Prostate gland (tissue), 2 donors: ENCODE measurements at regions not wholly inside any gene's neighbourhood (a gene's known extent, or its start where the extent isn't known, plus 50 kb on each side); places are given as distances from the start of the nearest gene placed in this dataset.

Experiments used
- DNase-seq: peaks from one replicate; pipeline ENCODE4 v3.0.0-alpha.2; 2019; ENCODE audit warnings: low spot score
- H3K27ac ChIP-seq, 2 donors: fragments of 200-600 bp; sonication (generic); 2 replicates each; pipeline ENCODE4 v1.5.1; 2017 to 2019
- H3K27me3 ChIP-seq: fragments of 200-600 bp; sonication (generic); replicated peaks from 2 replicates; pipeline ENCODE4 v1.5.1; 2019; ENCODE audit not compliant: insufficient read depth
- H3K36me3 ChIP-seq, 2 donors: fragments of 200-600 bp; sonication (generic); 1 replicate in 1 of 2; 2 replicates in 1 of 2; pipeline versions ENCODE4 v1.5.1 to v1.8.1; 2017 to 2019
- H3K4me1 ChIP-seq: fragments of 200-600 bp; sonication (generic); replicated peaks from 2 replicates; pipeline ENCODE4 v1.5.1; 2019
- H3K4me3 ChIP-seq, 2 donors: fragments of 200-600 bp; sonication (generic); 2 replicates each; pipeline ENCODE4 v1.5.1; 2017 to 2019
- H3K9me3 ChIP-seq: fragments of 200-600 bp; sonication (generic); 2 replicates; pipeline ENCODE4 v1.5.1; 2017
- POLR2A ChIP-seq: fragments of 450-650 bp; IDR thresholded peaks from one replicate; pipeline ENCODE4 v1.6.1; 2016; ENCODE audit warnings: antibody characterized with exemption, mild to moderate bottlenecking
- POLR2AphosphoS5 ChIP-seq: sonication (generic); formaldehyde crosslinking; IDR thresholded peaks from one replicate; pipeline ENCODE4 v1.6.1; 2017; ENCODE audit warnings: antibody characterized with exemption
- WGBS: methylation state at CpG from one replicate; pipeline ENCODE4 v1.1.5; 2018; 5-methylcytosine and 5-hydroxymethylcytosine counted together
- intact Hi-C: fragments of 100-400 bp; cut with DNase I; formaldehyde crosslinking; loops from one replicate; pipeline ENCODE4 v1.14.2; 2022
- TF ChIP-seq, protein P1 (sequence below), 4 experiments: fragments of 200-600 bp in 2 of 4; fragments of 450-650 bp in 2 of 4; sonication (generic) in 2 of 4; IDR thresholded peaks; 1 replicate in 3 of 4; 2 replicates in 1 of 4; pipeline ENCODE4 v1.5.1; 2016 to 2019; ENCODE audit warnings: antibody characterized with exemption in 4 of 4, mild to moderate bottlenecking in 2 of 4, moderate library complexity in 2 of 4

DNA sequence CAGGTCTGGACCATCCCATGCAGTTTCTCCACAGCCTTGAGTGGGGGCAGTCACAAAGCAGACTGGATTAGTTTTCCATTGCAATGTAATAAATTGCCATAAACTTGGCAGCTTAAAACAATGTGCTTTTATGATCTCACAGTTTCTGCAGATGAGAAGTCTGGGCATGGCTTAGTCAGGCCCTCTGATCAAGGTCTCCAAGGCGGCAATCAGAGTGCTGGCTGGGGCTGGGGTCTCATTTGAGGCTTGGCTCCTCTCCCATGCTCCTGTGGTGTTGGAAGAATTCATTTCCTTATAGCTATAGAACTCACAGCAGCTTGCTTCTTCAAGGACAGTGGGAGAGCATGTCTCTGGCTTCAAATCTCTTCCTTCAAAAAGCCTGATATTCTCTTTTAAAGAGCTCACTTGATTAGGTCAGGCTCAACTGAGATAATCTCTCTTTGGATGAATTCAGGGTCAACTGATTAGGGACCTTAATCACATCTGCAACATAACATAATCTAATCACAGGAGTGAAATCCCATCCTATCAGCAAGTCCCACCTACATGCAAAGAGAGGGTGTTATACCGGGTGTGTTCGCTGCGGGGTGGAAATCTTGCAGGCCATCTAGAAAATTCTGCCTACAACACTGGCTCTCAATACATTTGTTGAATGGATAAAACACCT is 77.4 kb upstream of the SULF2 start:
- H3K9me3 ChIP-seq, result no peaks in the 10 kb centered on the region
- H3K36me3 ChIP-seq, result no peaks in the 10 kb centered on the region
- H3K4me1 ChIP-seq, result no peaks in the 10 kb centered on the region
- DNase-seq, result no peak
- TF ChIP-seq POLR2AphosphoS5 (no peak), POLR2A (no peak)
- TF ChIP-seq, protein P1, sequence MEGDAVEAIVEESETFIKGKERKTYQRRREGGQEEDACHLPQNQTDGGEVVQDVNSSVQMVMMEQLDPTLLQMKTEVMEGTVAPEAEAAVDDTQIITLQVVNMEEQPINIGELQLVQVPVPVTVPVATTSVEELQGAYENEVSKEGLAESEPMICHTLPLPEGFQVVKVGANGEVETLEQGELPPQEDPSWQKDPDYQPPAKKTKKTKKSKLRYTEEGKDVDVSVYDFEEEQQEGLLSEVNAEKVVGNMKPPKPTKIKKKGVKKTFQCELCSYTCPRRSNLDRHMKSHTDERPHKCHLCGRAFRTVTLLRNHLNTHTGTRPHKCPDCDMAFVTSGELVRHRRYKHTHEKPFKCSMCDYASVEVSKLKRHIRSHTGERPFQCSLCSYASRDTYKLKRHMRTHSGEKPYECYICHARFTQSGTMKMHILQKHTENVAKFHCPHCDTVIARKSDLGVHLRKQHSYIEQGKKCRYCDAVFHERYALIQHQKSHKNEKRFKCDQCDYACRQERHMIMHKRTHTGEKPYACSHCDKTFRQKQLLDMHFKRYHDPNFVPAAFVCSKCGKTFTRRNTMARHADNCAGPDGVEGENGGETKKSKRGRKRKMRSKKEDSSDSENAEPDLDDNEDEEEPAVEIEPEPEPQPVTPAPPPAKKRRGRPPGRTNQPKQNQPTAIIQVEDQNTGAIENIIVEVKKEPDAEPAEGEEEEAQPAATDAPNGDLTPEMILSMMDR (IDR thresholded peaks at IDR 0.05), result no peak
- no peak overlapping the region for H3K4me3 ChIP-seq
- intact Hi-C loops, result no loop called here
- no peaks in the 10 kb centered on the region for H3K27me3 ChIP-seq
- WGBS, result 68% methylated on average over 4 of the region's 4 CpGs
- no peak overlapping the region for H3K27ac ChIP-seq

DNA sequence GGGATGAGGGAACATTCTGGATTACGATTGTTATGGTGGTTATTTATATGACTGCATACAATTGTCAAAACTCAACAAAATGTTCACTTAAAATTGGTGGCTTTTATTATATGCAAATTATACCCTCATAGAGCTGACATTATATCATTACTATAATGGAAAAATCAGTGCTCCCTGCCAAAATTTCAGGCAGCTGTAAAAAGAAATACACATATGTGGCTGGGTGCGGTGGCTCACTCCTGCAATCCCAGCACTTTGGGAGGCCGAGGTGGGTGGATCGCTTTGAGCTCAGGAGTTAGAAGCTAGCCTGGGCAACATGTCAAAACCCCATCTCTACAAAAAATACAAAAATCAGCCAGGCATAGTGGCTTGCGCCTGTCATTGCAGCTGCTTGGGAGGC is 75.8 kb upstream of the SULF2 start:
- Histone ChIP-seq H3K36me3 (no peaks in the 10 kb centered on the region), H3K27me3 (no peaks in the 10 kb centered on the region), H3K27ac (no peak overlapping the region), H3K4me3 (no peak overlapping the region), H3K4me1 (no peaks in the 10 kb centered on the region), H3K9me3 (no peaks in the 10 kb centered on the region)
- 92% methylated on average over 5 of the region's 5 CpGs for WGBS
- TF ChIP-seq, protein P1 (IDR thresholded peaks at IDR 0.05), result no peak
- TF ChIP-seq POLR2AphosphoS5 (no peak), POLR2A (no peak)
- intact Hi-C loops, result no loop called here
- DNase-seq, result no peak

DNA sequence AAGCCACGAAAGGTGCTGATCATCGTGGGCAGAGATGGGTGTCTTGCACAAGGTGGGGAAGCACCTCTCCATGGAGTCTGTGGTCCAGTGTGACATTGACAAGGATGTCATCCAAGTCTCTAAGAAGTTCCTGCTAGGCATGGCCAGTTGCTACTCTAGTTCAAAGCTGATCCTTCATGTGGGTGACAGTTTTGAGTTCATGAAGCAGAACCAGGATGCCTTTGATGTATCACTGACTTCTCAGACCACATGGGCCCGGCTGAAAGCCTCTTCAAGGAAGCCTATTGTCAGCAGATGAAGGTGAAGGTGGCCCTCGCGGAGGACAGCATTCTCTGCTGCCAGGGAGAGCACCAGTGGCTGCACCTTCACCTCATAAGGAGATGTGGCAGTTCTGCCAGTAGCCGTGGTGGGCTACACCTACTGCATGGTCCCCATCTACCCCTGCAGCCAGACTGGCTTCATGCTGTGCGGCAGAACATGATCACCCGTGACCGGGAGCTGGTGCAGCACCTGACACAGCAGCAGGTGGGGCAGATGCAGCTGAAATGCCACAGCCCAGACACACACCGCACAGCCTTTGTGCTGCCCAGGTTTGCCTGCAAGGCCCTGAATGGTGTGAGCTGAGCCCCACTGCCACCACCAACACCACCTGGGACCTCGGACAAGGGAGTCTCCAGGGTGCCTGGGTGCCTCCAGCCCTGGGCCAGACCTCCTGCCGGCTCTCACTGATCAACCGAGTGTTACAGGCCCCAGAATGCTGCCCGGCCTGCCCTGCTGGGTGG is 75.0 kb upstream of the SULF2 start:
- Histone ChIP-seq H3K9me3 (no peaks in the 10 kb centered on the region), H3K27me3 (no peaks in the 10 kb centered on the region), H3K4me3 (no peak overlapping the region), H3K36me3 (no peaks in the 10 kb centered on the region), H3K27ac (no peak overlapping the region), H3K4me1 (no peaks in the 10 kb centered on the region)
- intact Hi-C loops, result no loop called here
- 88% methylated on average over 11 of the region's 14 CpGs for WGBS
- TF ChIP-seq POLR2A (no peak), POLR2AphosphoS5 (no peak)
- TF ChIP-seq, protein P1 (IDR thresholded peaks at IDR 0.05), result no peak
- no peak for DNase-seq

DNA sequence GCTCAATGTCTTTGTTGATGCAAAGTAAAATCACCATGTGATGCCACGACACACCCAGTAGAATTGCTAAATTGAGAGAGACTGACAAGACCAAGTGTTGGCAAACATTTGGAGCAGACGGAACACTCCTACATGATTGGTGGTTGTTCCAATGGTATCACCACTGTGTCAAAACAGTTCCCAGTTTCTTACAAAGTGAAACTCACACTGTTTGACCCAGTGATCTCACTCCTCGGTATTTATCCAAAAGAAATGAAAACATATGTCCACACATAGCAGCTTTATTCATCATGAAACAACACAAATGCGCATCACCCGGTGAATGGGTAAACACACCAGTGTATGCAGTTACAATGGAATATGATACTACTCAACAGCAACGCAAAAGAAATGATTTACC is 74.0 kb upstream of the SULF2 start:
- no peak overlapping the region for H3K4me3 ChIP-seq
- 93% methylated on average over 6 of the region's 6 CpGs for WGBS
- no peak overlapping the region for H3K27ac ChIP-seq
- H3K9me3 ChIP-seq, result no peaks in the 10 kb centered on the region
- H3K27me3 ChIP-seq, result no peaks in the 10 kb centered on the region
- no peaks in the 10 kb centered on the region for H3K36me3 ChIP-seq
- DNase-seq, result no peak
- TF ChIP-seq POLR2AphosphoS5 (no peak), POLR2A (no peak)
- TF ChIP-seq, protein P1 (IDR thresholded peaks at IDR 0.05), result no peak
- no peaks in the 10 kb centered on the region for H3K4me1 ChIP-seq
- intact Hi-C loops, result loop anchor here (5.0 kb wide), 2 partner anchors 67 to 68 kb away; no protein-coding TSS in a partner anchor
